PC-3 (cell line): ENCODE measurements at regions not wholly inside any gene's neighbourhood (a gene's known extent, or its start where the extent isn't known, plus 50 kb on each side); places are given as distances from the start of the nearest gene placed in this dataset.

Source experiments
- ATAC-seq: fragments of 200-7000 bp; cut with Tn5 transposase; 2 replicates; pipeline ENCODE4 v1.9.1; 2020; ENCODE audit warnings: mild to moderate bottlenecking, moderate library complexity
- BruUV-seq: library from RNA; stranded (reverse); fragments of 400-500 nt; replicated peaks from 2 replicates; lab custom pipeline; 2021; lab: Mats Ljungman, UMichigan
- CTCF ChIA-PET: fragments of 300-600 bp; sonication (Branson Sonifier 250); formaldehyde crosslinking; loops from one replicate; lab custom pipeline; 2022; ENCODE audit warnings: antibody characterized with exemption; lab: Charles Lee
- POLR2A ChIA-PET: fragments of 300-600 bp; sonication (Branson Sonifier 250); formaldehyde crosslinking; loops from one replicate; lab custom pipeline; 2022; ENCODE audit warnings: antibody characterized with exemption; ENCODE audit not compliant: unreplicated experiment; lab: Charles Lee
- DNase-seq: peaks from one replicate; pipeline ENCODE4 v3.0.0-alpha.2; 2015
- H2AFZ ChIP-seq: fragments of 300-600 bp; sonication (generic); 2 replicates; pipeline ENCODE4 v1.6.0; 2016; ENCODE audit warnings: antibody characterized with exemption, low read length
- H3F3A ChIP-seq: fragments of 300-600 bp; sonication (generic); one replicate; pipeline ENCODE4 v1.6.0; 2017; ENCODE audit warnings: antibody characterized with exemption, low read length, control low read depth, mild to moderate bottlenecking; ENCODE audit not compliant: unreplicated experiment
- H3K27ac ChIP-seq: fragments of 300-600 bp; sonication (generic); 2 replicates; pipeline ENCODE4 v1.5.1; 2016; ENCODE audit warnings: mild to moderate bottlenecking, low read length
- H3K27me3 ChIP-seq: fragments of 300-600 bp; sonication (generic); 2 replicates; pipeline ENCODE4 v1.6.1; 2016; ENCODE audit warnings: low read length, mixed read lengths
- H3K36me3 ChIP-seq: fragments of 300-600 bp; sonication (generic); 2 replicates; pipeline ENCODE4 v1.6.1; 2016; ENCODE audit warnings: low read depth, mixed run types, low read length, mixed read lengths
- H3K4me1 ChIP-seq: fragments of 300-600 bp; sonication (generic); 2 replicates; pipeline ENCODE4 v1.5.1; 2016; ENCODE audit warnings: low read length; ENCODE audit not compliant: insufficient read depth
- H3K4me2 ChIP-seq: fragments of 300-600 bp; sonication (generic); 2 replicates; pipeline ENCODE4 v1.6.0; 2016; ENCODE audit warnings: low read length
- H3K4me3 ChIP-seq: fragments of 300-600 bp; sonication (generic); 2 replicates; pipeline ENCODE4 v1.5.1; 2016; ENCODE audit warnings: mild to moderate bottlenecking, low read length, mixed read lengths
- H3K79me2 ChIP-seq: fragments of 300-600 bp; sonication (generic); 2 replicates; pipeline ENCODE4 v1.6.1; 2017; ENCODE audit warnings: low read length, mixed read lengths
- H3K9ac ChIP-seq: fragments of 300-600 bp; sonication (generic); 2 replicates; pipeline ENCODE4 v1.6.0; 2016; ENCODE audit warnings: mild to moderate bottlenecking, low read length
- H3K9me2 ChIP-seq: fragments of 300-600 bp; sonication (generic); replicated peaks from 2 replicates; pipeline ENCODE4 v1.6.1; 2016; ENCODE audit warnings: mixed run types, low read length, mixed read lengths
- H3K9me3 ChIP-seq: fragments of 300-600 bp; sonication (generic); 2 replicates; pipeline ENCODE4 v1.6.1; 2016; ENCODE audit warnings: low read length, mixed read lengths
- H4K20me1 ChIP-seq: fragments of 300-600 bp; sonication (generic); 2 replicates; pipeline ENCODE4 v1.6.1; 2016; ENCODE audit warnings: low read length, mixed read lengths
- EZH2 ChIP-seq: fragments of 300-600 bp; sonication (generic); IDR thresholded peaks from one replicate; pipeline ENCODE4 v1.6.1; 2017; ENCODE audit warnings: antibody characterized with exemption, mild to moderate bottlenecking, low read length; ENCODE audit not compliant: unreplicated experiment
- EZH2phosphoT487 ChIP-seq: fragments of 300-600 bp; sonication (generic); IDR thresholded peaks from 2 replicates; pipeline ENCODE4 v1.6.1; 2018; ENCODE audit warnings: mild to moderate bottlenecking, antibody characterized with exemption, low read length, borderline replicate concordance
- intact Hi-C: fragments of 100-400 bp; cut with micrococcal nuclease; formaldehyde crosslinking; loops from 2 replicates; pipeline ENCODE4 v1.9.0; 2023
- TF ChIP-seq, protein P1 (sequence below): fragments of 300-600 bp; sonication (generic); conservative IDR thresholded peaks from 2 replicates; pipeline ENCODE4 v1.5.1; 2017; ENCODE audit warnings: antibody characterized with exemption, low read depth, mild to moderate bottlenecking, low read length

DNA sequence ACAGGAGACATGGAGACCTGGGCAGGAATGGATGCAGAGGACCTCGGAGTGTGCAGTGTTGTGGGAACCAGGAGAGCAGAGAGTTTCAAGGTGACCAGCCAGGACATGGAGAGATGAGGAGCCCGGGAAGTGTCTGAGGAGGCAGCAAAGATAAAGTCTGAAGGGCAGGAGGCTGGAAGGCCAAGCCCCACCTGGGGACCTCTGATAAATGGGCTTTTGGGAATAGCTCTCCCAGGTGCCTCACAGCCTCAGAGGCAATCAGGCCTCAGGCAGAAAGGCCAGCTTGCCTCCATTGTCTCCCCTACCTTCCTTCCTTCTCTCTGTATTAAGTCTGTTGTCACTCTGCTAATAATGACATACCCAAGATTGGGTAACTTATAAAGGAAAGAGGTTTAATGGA is 97.5 kb upstream of the TPM1 start:
- H3K4me1 ChIP-seq = peaks cover 15% of the 10 kb centered on the region
- H3K79me2 ChIP-seq = no peaks in the 10 kb centered on the region
- BruUV-seq = no TSS peak
- no peak overlapping the region for H2AFZ ChIP-seq
- CTCF ChIA-PET = no interaction called here
- H3K27me3 ChIP-seq = no peaks in the 10 kb centered on the region
- no peaks in the 10 kb centered on the region for H3K36me3 ChIP-seq
- intact Hi-C loops = no loop called here
- no peak overlapping the region for H3K4me3 ChIP-seq
- no peaks in the 10 kb centered on the region for H4K20me1 ChIP-seq
- DNase-seq (no peak), ATAC-seq (no peak)
- H3K9me2 ChIP-seq = no peaks in the 10 kb centered on the region
- no peak overlapping the region for H3K27ac ChIP-seq
- no peak overlapping the region for H3K9ac ChIP-seq
- POLR2A ChIA-PET = no interaction called here
- no peak for TF ChIP-seq EZH2phosphoT487
- no peaks in the 10 kb centered on the region for H3F3A ChIP-seq
- H3K9me3 ChIP-seq = no peaks in the 10 kb centered on the region
- H3K4me2 ChIP-seq = no peak overlapping the region

DNA sequence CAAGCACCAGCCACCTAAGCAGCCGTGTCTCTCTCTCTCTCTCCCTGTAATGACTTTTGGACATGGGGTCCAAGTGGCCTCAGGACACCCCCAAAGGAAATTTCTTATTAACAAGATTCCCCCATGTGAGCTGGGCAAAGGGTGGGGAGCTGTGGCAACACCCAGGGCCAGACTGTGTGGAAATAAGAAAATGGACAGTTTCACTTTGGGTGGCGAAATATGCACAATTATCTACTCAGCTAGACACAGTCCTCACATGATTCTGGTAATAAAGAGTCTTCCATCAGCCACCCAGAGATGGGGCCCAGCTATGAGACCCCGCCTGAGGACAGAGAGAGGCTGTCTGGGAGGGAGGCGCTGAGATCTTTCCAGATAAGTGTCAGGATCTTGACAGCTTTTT is 96.8 kb upstream of the TPM1 start:
- H3K9ac ChIP-seq = no peak overlapping the region
- no peaks in the 10 kb centered on the region for H3K36me3 ChIP-seq
- H3K27me3 ChIP-seq = no peaks in the 10 kb centered on the region
- CTCF ChIA-PET = no interaction called here
- no peaks in the 10 kb centered on the region for H3F3A ChIP-seq
- no peak for TF ChIP-seq EZH2phosphoT487
- no peak for TF ChIP-seq EZH2
- TF ChIP-seq, protein P1, sequence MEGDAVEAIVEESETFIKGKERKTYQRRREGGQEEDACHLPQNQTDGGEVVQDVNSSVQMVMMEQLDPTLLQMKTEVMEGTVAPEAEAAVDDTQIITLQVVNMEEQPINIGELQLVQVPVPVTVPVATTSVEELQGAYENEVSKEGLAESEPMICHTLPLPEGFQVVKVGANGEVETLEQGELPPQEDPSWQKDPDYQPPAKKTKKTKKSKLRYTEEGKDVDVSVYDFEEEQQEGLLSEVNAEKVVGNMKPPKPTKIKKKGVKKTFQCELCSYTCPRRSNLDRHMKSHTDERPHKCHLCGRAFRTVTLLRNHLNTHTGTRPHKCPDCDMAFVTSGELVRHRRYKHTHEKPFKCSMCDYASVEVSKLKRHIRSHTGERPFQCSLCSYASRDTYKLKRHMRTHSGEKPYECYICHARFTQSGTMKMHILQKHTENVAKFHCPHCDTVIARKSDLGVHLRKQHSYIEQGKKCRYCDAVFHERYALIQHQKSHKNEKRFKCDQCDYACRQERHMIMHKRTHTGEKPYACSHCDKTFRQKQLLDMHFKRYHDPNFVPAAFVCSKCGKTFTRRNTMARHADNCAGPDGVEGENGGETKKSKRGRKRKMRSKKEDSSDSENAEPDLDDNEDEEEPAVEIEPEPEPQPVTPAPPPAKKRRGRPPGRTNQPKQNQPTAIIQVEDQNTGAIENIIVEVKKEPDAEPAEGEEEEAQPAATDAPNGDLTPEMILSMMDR = no peak
- POLR2A ChIA-PET = no interaction called here
- no peaks in the 10 kb centered on the region for H4K20me1 ChIP-seq
- H3K9me3 ChIP-seq = no peaks in the 10 kb centered on the region
- H3K9me2 ChIP-seq = no peaks in the 10 kb centered on the region
- no peak overlapping the region for H3K4me2 ChIP-seq
- intact Hi-C loops = no loop called here
- no peak for DNase-seq
- H3K27ac ChIP-seq = no peak overlapping the region
- no peak overlapping the region for H3K4me3 ChIP-seq
- no peak for ATAC-seq
- BruUV-seq = no TSS peak
- no peaks in the 10 kb centered on the region for H3K79me2 ChIP-seq
- no peak overlapping the region for H2AFZ ChIP-seq
- peaks cover 8% of the 10 kb centered on the region for H3K4me1 ChIP-seq

DNA sequence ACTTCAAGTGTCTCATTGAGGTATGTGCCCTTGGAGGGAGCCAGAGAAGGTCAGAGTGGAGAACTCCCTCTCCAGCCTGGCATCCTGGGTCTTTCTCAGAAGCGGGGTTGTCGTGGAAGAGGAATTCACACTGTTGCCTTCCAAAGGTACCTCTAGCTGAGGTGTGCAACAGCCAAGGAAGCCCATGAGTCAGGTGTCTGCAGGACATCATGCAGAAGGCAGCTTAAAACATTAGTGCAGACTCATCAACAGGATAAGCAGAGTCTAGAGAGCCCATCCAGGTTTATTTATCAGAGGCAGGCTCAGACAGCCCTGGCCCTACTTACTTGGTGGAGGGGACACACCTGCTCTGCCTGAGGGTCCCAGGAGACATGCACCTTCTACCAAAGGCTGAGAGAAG is 95.6 kb upstream of the TPM1 start:
- CTCF ChIA-PET = no interaction called here
- no peak overlapping the region for H2AFZ ChIP-seq

More for the DNA sequence above, 95.6 kb upstream of the TPM1 start:
- TF ChIP-seq EZH2 (no peak), EZH2phosphoT487 (no peak)
- TF ChIP-seq, protein P1 = no peak
- H3K36me3 ChIP-seq = no peaks in the 10 kb centered on the region
- ATAC-seq (no peak), DNase-seq (no peak)
- H3K27ac ChIP-seq = no peak overlapping the region
- no peaks in the 10 kb centered on the region for H4K20me1 ChIP-seq
- no peaks in the 10 kb centered on the region for H3K9me2 ChIP-seq
- H3K9me3 ChIP-seq = no peaks in the 10 kb centered on the region
- H3F3A ChIP-seq = no peaks in the 10 kb centered on the region
- intact Hi-C loops = no loop called here
- H3K4me2 ChIP-seq = no peak overlapping the region
- POLR2A ChIA-PET = no interaction called here
- H3K27me3 ChIP-seq = no peaks in the 10 kb centered on the region
- no TSS peak for BruUV-seq
- no peaks in the 10 kb centered on the region for H3K4me1 ChIP-seq
- H3K4me3 ChIP-seq = no peak overlapping the region
- H3K79me2 ChIP-seq = no peaks in the 10 kb centered on the region
- no peak overlapping the region for H3K9ac ChIP-seq
